K562 (cell line): ENCODE measurements at regions not wholly inside any gene's neighbourhood (a gene's known extent, or its start where the extent isn't known, plus 50 kb on each side); places are given as distances from the start of the nearest gene placed in this dataset.

Experiments
- ATAC-seq: fragments of 200-7000 bp; cut with Tn5 transposase; 3 replicates; pipeline ENCODE4 v1.9.1; 2020; ENCODE audit warnings: moderate library complexity
- BruUV-seq: library from RNA; stranded (reverse); fragments of 400-500 nt; replicated peaks from 2 replicates; lab custom pipeline; 2021; lab: Mats Ljungman, UMichigan
- CTCF ChIA-PET: fragments of 300-600 bp; formaldehyde crosslinking; extraction: SDS; loops from one replicate; lab custom pipeline; 2021; ENCODE audit warnings: low intra/inter-chr PET ratio; lab: Yijun Ruan, JAX
- POLR2A ChIA-PET: fragments of 300-600, 350-650 bp; sonication (Branson Sonifier 250); formaldehyde crosslinking; extraction: SDS; loops from one replicate; lab custom pipeline; 2021; ENCODE audit warnings: antibody characterized with exemption, inconsistent platforms; lab: Yijun Ruan, JAX
- DNase-seq, 4 experiments: peaks; one replicate each; pipeline versions ENCODE4 v3.0.0 to v3.0.0-alpha.2; 2011 to 2018; ENCODE audit warnings: low spot score in 3 of 4, mixed read lengths in 3 of 4; ENCODE audit errors: extremely low read depth in 1 of 4
- FAIRE-seq: peaks from 2 replicates; lab custom pipeline; 2011; peaks lifted over from hg19 to GRCh38; lab: Jason Lieb, UNC
- H2AFZ ChIP-seq: 2 replicates; pipeline ENCODE4 v1.6.0; 2011; ENCODE audit warnings: low read depth, low read length, control low read depth, inconsistent platforms
- H3K27ac ChIP-seq: fragments of 200-600 bp; 3 replicates; pipeline ENCODE4 v1.8.0; 2011; ENCODE audit warnings: low read depth, mild to moderate bottlenecking, control low read depth, inconsistent platforms, low read length, moderate library complexity, mixed read lengths; ENCODE audit errors: extremely low read depth
- H3K27me3 ChIP-seq, 2 experiments: fragments of 300-600 bp in 1 of 2; 2 replicates in 1 of 2; 3 replicates in 1 of 2; pipeline versions ENCODE4 v1.6.0 to v1.8.0; 2011; ENCODE audit warnings: inconsistent platforms in 2 of 2, low read length in 2 of 2, mild to moderate bottlenecking in 1 of 2, mixed read lengths in 1 of 2, moderate library complexity in 1 of 2; ENCODE audit not compliant: control insufficient read depth in 2 of 2, insufficient read depth in 2 of 2
- H3K36me3 ChIP-seq: fragments of 300-600 bp; 3 replicates; pipeline ENCODE4 v1.8.0; 2011; ENCODE audit warnings: mild to moderate bottlenecking, low read length, inconsistent platforms; ENCODE audit not compliant: control insufficient read depth, insufficient read depth
- H3K4me1 ChIP-seq, 2 experiments: fragments of 200-600 bp in 1 of 2; replicated peaks in 1 of 2; 2 replicates in 1 of 2; 3 replicates in 1 of 2; pipeline versions ENCODE4 v1.5.1 to v1.8.0; 2011; ENCODE audit warnings: inconsistent platforms in 2 of 2, low read length in 2 of 2, mild to moderate bottlenecking in 1 of 2, mixed read lengths in 1 of 2, moderate library complexity in 1 of 2; ENCODE audit not compliant: control insufficient read depth in 2 of 2, insufficient read depth in 2 of 2
- H3K4me2 ChIP-seq: 2 replicates; pipeline ENCODE4 v1.6.1; 2011; ENCODE audit warnings: low read length, control low read depth, inconsistent platforms, mixed read lengths; ENCODE audit not compliant: insufficient read depth
- H3K4me3 ChIP-seq: fragments of 200-600 bp; sonication (generic), shearing (Covaris generic); 2 replicates; pipeline ENCODE4 v1.5.1; 2016; ENCODE audit warnings: control low read depth, inconsistent platforms
- H3K79me2 ChIP-seq: fragments of 200-600 bp; 3 replicates; pipeline ENCODE4 v1.8.0; 2011; ENCODE audit warnings: low read length, inconsistent platforms; ENCODE audit not compliant: control insufficient read depth, insufficient read depth
- H3K9ac ChIP-seq, 2 experiments: 2 replicates each; pipeline versions ENCODE4 v1.6.0 to v1.6.1; 2011; ENCODE audit warnings: low read depth in 2 of 2, low read length in 2 of 2, control low read depth in 1 of 2, inconsistent platforms in 1 of 2, mild to moderate bottlenecking in 1 of 2, mixed read lengths in 1 of 2; ENCODE audit not compliant: insufficient read depth in 1 of 2
- H3K9me1 ChIP-seq: one replicate; pipeline ENCODE4 v1.6.0; 2011; ENCODE audit warnings: inconsistent platforms, mild to moderate bottlenecking, low read length, moderate library complexity; ENCODE audit not compliant: control insufficient read depth, insufficient read depth
- H3K9me3 ChIP-seq: replicated peaks from 2 replicates; pipeline ENCODE4 v1.5.1; 2011; ENCODE audit warnings: low read depth, low read length, inconsistent platforms; ENCODE audit not compliant: control insufficient read depth, insufficient read depth
- H4K20me1 ChIP-seq: replicated peaks from 2 replicates; pipeline ENCODE4 v1.6.1; 2011; ENCODE audit warnings: low read length, inconsistent platforms, mixed read lengths; ENCODE audit not compliant: control insufficient read depth, insufficient read depth
- CBFA2T3 ChIP-seq: fragments of 450-650 bp; IDR thresholded peaks from 2 replicates; pipeline ENCODE4 v1.6.1; 2017
- CGGBP1 ChIP-seq: fragments of 250-450 bp; sonication (Bioruptor Pico); IDR thresholded peaks from 2 replicates; pipeline ENCODE4 v1.9.0; 2021; ENCODE audit warnings: mild to moderate bottlenecking
- DDX20 ChIP-seq: fragments of 450-650 bp; IDR thresholded peaks from 2 replicates; pipeline ENCODE4 v1.6.1; 2016; ENCODE audit warnings: missing genetic modification characterization, low read depth, mild to moderate bottlenecking, missing compliant biosample characterization, moderate library complexity
- FOSL1 ChIP-seq: fragments of 200-800 bp; sonication (Bioruptor generic); conservative IDR thresholded peaks from 2 replicates; pipeline ENCODE4 v1.6.1; 2016; ENCODE audit warnings: missing genetic modification characterization, missing compliant biosample characterization
- GTF2E2 ChIP-seq: fragments of 200-800 bp; sonication (Bioruptor generic); IDR thresholded peaks from 2 replicates; pipeline ENCODE4 v1.6.1; 2016; ENCODE audit warnings: missing genetic modification characterization, missing compliant biosample characterization
- NELFE ChIP-seq: IDR thresholded peaks from 2 replicates; pipeline ENCODE4 v1.6.1; 2011; ENCODE audit warnings: mild to moderate bottlenecking; ENCODE audit not compliant: insufficient read depth, insufficient read length
- NR2C1 ChIP-seq, 2 experiments: fragments of 450-650 bp; IDR thresholded peaks; 2 replicates each; pipeline ENCODE4 v1.6.1; 2017; ENCODE audit warnings: mild to moderate bottlenecking in 2 of 2, antibody characterized with exemption in 1 of 2, inconsistent platforms in 1 of 2, missing compliant biosample characterization in 1 of 2, missing genetic modification characterization in 1 of 2
- PHB ChIP-seq: fragments of 250-450 bp; sonication (Bioruptor Pico); IDR thresholded peaks from 2 replicates; pipeline ENCODE4 v1.5.0; 2021
- TARDBP ChIP-seq: fragments of 450-650 bp; IDR thresholded peaks from 2 replicates; pipeline ENCODE4 v1.6.1; 2016
- ZNF253 ChIP-seq: fragments of 250-450 bp; sonication (Bioruptor Pico); conservative IDR thresholded peaks from 2 replicates; pipeline ENCODE4 v1.6.1; 2021; ENCODE audit warnings: mild to moderate bottlenecking
- ZNF695 ChIP-seq: fragments of 450-650 bp; formaldehyde crosslinking; IDR thresholded peaks from 2 replicates; pipeline ENCODE4 v1.4.0; 2020; ENCODE audit warnings: mild to moderate bottlenecking, moderate library complexity
- ZNF778 ChIP-seq: fragments of 450-650 bp; formaldehyde crosslinking; IDR thresholded peaks from 2 replicates; pipeline ENCODE4 v1.4.0; 2020; ENCODE audit warnings: mild to moderate bottlenecking, moderate library complexity
- WGBS: fragments of 100-300 bp; shearing (Covaris generic); methylation state at CpG from one replicate; pipeline ENCODE4 v1.1.6; 2016; ENCODE audit warnings: low coverage, mixed read lengths; ENCODE audit not compliant: insufficient coverage; ENCODE audit errors: missing lambda C conversion rate; 5-methylcytosine and 5-hydroxymethylcytosine counted together
- in situ Hi-C: fragments of 300-500 bp; cut with MboI; formaldehyde crosslinking; loops from 4 replicates; pipeline ENCODE4 v1.15.0; 2018; ENCODE audit warnings: inconsistent platforms, mixed read lengths
- intact Hi-C: fragments of 100-400 bp; cut with micrococcal nuclease; formaldehyde crosslinking; loops from 2 replicates; pipeline ENCODE4 v1.14.2; 2022
- TF ChIP-seq, protein P1 (sequence below): sonication (generic); formaldehyde crosslinking; IDR thresholded peaks from 2 replicates; pipeline ENCODE4 v1.8.0; 2023; ENCODE audit warnings: mild to moderate bottlenecking, missing genetic modification reagents

DNA sequence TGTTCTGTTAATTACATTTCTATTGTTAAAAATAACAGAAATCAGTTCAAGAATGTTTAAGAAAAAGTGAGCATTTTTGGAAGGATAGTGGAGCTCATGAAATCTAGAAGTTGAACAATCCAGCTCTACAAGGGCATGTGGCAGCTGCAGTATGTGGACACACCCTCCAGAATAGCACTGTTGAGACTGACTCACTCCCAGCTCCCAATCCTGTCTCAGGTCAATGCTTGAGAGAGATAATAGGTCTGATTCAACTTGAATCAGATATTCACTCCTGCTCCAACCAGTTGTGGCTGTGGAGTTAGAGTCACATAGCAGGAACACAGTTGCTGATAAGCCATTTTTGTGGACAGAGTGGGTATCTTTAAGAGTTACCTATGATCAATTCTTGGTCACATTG lies 113.0 kb upstream of the NTF3 start:
- FAIRE-seq (no peak), DNase-seq (no peak), ATAC-seq (no peak)
- POLR2A ChIA-PET: interaction anchor here (0.8 to 1.2 kb wide), 2 partner anchors 11 to 14 kb away, joined by 3 read pairs; no protein-coding TSS in a partner anchor
- intact Hi-C loops (no loop called here), in situ Hi-C loops (no loop called here)
- Histone ChIP-seq H3K9ac (no peak overlapping the region), H3K27me3 (no peaks in the 10 kb centered on the region), H3K9me3 (no peaks in the 10 kb centered on the region), H3K9me1 (no peaks in the 10 kb centered on the region), H3K4me2 (no peak overlapping the region), H3K27ac (no peak overlapping the region), H2AFZ (no peak overlapping the region), H4K20me1 (no peaks in the 10 kb centered on the region), H3K36me3 (no peaks in the 10 kb centered on the region), H3K79me2 (no peaks in the 10 kb centered on the region), H3K4me3 (no peak overlapping the region), H3K4me1 (no peaks in the 10 kb centered on the region)
- TF ChIP-seq FOSL1 (tag) (peak; percentile 68), ZNF778 (CRISPR knock-in tag) (no peak), CBFA2T3 (0 out of 2 replicates have a peak, but pooled peaks have one; percentile 16)
- CTCF ChIA-PET: no interaction called here
- BruUV-seq: no TSS peak

GRCh38 chr12:5328669-5329517 lies 103.0 kb upstream of the NTF3 start:
- no peak overlapping the region for H3K4me3 ChIP-seq
- no peaks in the 10 kb centered on the region for H4K20me1 ChIP-seq
- in situ Hi-C loops (no loop called here), intact Hi-C loops (no loop called here)
- no peak overlapping the region for H3K9ac ChIP-seq
- CTCF ChIA-PET: no interaction called here
- no peaks in the 10 kb centered on the region for H3K79me2 ChIP-seq
- H3K27me3 ChIP-seq: no peaks in the 10 kb centered on the region
- DNase-seq (no peak), FAIRE-seq (no peak), ATAC-seq (no peak)
- H2AFZ ChIP-seq: no peak overlapping the region
- H3K27ac ChIP-seq: no peak overlapping the region
- no peaks in the 10 kb centered on the region for H3K4me1 ChIP-seq
- BruUV-seq: no TSS peak
- no peaks in the 10 kb centered on the region for H3K9me1 ChIP-seq
- POLR2A ChIA-PET: no interaction called here
- no peaks in the 10 kb centered on the region for H3K36me3 ChIP-seq
- H3K9me3 ChIP-seq: no peaks in the 10 kb centered on the region
- no peak overlapping the region for H3K4me2 ChIP-seq
- 6% methylated on average over 7 of the region's 7 CpGs for WGBS
- no peak for TF ChIP-seq CGGBP1 (CRISPR knock-in tag)
- TF ChIP-seq PHB (CRISPR knock-in tag): no peak
- TF ChIP-seq, protein P1, sequence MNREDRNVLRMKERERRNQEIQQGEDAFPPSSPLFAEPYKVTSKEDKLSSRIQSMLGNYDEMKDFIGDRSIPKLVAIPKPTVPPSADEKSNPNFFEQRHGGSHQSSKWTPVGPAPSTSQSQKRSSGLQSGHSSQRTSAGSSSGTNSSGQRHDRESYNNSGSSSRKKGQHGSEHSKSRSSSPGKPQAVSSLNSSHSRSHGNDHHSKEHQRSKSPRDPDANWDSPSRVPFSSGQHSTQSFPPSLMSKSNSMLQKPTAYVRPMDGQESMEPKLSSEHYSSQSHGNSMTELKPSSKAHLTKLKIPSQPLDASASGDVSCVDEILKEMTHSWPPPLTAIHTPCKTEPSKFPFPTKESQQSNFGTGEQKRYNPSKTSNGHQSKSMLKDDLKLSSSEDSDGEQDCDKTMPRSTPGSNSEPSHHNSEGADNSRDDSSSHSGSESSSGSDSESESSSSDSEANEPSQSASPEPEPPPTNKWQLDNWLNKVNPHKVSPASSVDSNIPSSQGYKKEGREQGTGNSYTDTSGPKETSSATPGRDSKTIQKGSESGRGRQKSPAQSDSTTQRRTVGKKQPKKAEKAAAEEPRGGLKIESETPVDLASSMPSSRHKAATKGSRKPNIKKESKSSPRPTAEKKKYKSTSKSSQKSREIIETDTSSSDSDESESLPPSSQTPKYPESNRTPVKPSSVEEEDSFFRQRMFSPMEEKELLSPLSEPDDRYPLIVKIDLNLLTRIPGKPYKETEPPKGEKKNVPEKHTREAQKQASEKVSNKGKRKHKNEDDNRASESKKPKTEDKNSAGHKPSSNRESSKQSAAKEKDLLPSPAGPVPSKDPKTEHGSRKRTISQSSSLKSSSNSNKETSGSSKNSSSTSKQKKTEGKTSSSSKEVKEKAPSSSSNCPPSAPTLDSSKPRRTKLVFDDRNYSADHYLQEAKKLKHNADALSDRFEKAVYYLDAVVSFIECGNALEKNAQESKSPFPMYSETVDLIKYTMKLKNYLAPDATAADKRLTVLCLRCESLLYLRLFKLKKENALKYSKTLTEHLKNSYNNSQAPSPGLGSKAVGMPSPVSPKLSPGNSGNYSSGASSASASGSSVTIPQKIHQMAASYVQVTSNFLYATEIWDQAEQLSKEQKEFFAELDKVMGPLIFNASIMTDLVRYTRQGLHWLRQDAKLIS (CRISPR knock-in tag): no peak
- TF ChIP-seq ZNF253 (CRISPR knock-in tag): no peak
- TF ChIP-seq ZNF695 (CRISPR knock-in tag): no peak
- no peak for TF ChIP-seq NR2C1 (IDR thresholded peaks at IDR 0.05)
- TF ChIP-seq NR2C1 (tag; IDR thresholded peaks at IDR 0.05): no peak
- TF ChIP-seq DDX20 (tag): no peak
- no peak for TF ChIP-seq TARDBP
- TF ChIP-seq NELFE: no peak
- TF ChIP-seq GTF2E2 (tag): no peak
